AG09319 (cell line): ENCODE measurements at regions not wholly inside any gene's neighbourhood (a gene's known extent, or its start where the extent isn't known, plus 50 kb on each side); places are given as distances from the start of the nearest gene placed in this dataset.

Experiments used
- DNase-seq: peaks from one replicate; pipeline ENCODE4 v3.0.0-alpha.2; 2010; ENCODE audit warnings: low read depth; ENCODE audit errors: extremely low read depth
- TF ChIP-seq, protein P1 (sequence below): IDR thresholded peaks from 2 replicates; pipeline ENCODE4 v1.5.1; 2011; ENCODE audit warnings: low read depth, mild to moderate bottlenecking, inconsistent platforms, low read length, moderate library complexity

DNA sequence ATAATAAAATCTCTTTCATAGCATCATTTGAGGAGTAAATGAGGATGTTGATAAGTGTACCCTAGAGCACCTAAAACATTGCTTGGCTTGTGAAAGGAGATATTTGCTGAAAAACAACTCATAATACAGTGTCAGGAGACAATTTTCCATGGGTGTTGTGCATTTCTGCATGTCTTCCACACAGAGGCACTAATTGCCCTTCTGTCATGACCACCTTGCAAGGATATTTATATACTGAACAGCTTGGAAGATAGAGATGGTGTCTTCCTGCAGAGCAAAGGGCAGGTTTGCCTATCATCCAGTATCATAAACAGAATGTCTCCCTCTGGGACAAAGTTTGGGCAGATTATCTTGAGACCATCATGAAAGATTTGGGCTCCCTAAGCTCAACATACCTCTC, 495.2 kb upstream of the LRRN3 start:
- TF ChIP-seq, protein P1, sequence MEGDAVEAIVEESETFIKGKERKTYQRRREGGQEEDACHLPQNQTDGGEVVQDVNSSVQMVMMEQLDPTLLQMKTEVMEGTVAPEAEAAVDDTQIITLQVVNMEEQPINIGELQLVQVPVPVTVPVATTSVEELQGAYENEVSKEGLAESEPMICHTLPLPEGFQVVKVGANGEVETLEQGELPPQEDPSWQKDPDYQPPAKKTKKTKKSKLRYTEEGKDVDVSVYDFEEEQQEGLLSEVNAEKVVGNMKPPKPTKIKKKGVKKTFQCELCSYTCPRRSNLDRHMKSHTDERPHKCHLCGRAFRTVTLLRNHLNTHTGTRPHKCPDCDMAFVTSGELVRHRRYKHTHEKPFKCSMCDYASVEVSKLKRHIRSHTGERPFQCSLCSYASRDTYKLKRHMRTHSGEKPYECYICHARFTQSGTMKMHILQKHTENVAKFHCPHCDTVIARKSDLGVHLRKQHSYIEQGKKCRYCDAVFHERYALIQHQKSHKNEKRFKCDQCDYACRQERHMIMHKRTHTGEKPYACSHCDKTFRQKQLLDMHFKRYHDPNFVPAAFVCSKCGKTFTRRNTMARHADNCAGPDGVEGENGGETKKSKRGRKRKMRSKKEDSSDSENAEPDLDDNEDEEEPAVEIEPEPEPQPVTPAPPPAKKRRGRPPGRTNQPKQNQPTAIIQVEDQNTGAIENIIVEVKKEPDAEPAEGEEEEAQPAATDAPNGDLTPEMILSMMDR, result no peak
- no peak for DNase-seq

DNA sequence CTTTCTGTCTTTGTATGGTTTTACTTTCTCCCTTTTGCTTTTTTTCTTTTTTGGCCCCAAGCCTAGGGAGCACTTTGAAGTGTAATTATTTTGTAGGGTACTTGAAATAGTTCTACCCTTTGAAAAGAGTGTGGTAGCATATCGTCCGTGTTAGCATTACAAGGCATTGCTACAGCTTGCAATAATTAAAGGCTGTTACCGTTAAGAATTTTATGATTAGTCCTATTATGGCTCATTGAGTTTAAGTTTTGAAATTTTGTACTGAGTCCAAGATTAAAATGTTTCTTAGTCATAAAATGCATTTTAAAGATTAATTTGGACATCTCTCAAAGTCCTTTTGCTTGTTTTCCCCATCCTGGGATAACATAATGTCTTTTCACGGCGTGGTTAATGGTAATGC, 490.0 kb upstream of the LRRN3 start:
- DNase-seq, result peak; percentile 10
- TF ChIP-seq, protein P1, result no peak

DNA sequence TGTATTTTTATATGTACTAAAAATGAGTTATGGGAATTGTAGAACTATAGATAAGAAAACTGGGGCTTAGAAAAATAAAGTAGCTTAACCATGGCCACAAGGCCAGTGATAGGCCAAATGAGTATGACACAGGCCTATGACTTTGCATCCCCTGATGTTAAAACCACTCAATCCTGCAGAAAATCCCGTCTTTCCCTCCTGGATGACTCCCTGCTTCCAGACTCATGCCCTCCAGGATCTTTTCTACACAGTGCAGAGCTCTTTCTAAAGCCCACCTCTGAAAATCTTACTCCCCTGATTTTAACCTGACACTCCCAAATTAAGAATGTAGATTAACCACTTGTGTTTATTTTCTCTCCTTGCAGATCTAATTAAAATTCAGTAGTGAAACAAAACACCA, 489.2 kb upstream of the LRRN3 start:
- DNase-seq, result no peak

DNA sequence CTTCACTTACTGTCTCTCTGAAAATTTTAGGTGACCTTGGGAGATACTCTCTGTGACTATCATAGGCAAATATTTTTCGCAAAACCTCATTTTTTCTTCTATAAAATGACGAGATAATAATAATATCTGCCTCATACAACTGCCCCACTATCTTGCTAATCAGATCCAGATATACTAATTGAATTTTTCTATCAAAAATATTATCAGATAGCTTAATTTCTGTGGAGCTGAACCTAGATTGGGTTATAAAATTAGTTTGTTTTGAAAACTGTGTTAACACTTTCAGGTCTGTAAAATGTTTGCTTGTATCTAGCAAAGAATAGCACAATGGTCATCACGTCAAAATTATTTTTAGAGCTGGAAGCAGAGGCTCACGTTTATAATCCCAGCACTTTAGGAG, 486.7 kb upstream of the LRRN3 start:
- TF ChIP-seq, protein P1, result no peak
- no peak for DNase-seq

More for the DNA sequence above, 489.2 kb upstream of the LRRN3 start:
- TF ChIP-seq, protein P1, result no peak

DNA sequence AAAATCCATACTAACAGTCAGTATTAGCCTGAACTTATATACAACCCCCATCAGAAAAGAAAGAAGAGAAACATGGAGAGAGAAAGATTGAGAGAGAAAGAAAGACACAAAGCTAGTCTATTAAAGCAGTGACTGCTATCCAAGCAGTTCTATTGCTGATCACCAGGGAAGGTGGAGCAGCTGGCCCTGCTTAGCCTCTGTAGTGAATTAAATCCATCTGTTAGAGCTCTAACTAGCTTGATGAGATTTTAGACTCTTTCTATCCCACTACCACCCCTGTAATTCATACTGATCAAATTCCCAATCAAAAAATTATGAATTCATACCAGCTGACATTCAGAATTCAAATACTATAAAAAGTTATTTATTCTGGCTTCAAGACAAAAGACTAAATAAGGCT, 486.0 kb upstream of the LRRN3 start:
- no peak for DNase-seq
- TF ChIP-seq, protein P1, result no peak

DNA sequence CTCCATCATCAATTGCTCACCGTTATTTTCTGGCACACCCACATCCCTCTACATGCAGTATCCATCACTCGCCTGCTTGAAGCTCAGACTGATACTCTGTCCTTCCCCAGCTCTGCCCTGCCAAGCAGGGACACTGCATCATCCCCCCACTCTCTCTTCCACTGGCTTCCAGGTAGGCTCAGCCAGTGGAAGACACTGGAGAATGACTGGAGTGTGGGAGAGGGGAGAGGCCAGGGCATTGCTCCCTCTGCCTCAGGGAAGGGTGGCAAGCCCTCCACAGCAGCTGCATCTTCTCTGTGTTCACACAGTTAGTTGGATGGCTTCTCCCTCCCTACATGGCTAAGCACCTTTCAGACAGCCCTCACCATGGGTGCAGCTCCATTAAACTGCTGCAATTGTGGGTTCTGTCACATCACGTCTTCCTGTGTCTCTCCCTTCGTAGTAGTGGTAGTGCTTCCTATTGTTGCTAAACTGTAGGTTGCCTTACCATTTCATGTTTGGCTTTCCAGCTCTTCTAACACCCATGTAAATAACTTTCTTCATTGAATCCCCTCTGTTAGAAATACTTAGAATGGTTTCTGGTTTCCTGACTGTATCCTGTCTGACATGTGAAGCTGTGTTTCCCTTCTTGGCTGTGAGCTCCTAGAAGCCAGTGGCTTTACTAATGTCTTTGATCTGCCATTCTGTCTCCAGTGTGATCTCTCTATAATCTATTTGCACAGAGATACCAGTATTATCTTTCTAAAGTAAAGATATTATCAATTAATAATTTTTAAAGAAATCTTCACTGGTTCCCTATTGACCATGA, 483.7 kb upstream of the LRRN3 start:
- TF ChIP-seq, protein P1, result no peak

DNA sequence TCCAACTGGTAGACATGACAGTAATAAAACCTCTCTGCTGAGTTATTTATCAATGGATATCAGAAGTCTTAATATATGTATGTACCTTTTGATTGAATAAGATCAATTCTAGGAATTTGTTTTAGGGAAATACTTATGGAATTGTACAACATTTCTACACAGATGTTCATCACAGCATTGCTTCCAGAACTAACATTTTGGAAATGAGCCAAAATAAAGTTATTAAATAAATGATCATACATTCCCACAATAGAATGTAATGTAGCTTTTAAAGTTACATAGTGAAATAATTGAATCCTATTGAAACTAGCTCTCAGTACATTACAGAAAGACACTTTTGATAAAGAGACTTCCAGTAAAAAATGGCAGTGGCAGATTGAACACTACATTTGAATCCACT, 481.6 kb upstream of the LRRN3 start:
- no peak for DNase-seq
- TF ChIP-seq, protein P1, result no peak

More for the DNA sequence above, 483.7 kb upstream of the LRRN3 start:
- no peak for DNase-seq
